ENCODE measurements at regions not wholly inside any gene's neighbourhood (a gene's known extent, or its start where the extent isn't known, plus 50 kb on each side); places are given as distances from the start of the nearest gene placed in this dataset.

DNA sequence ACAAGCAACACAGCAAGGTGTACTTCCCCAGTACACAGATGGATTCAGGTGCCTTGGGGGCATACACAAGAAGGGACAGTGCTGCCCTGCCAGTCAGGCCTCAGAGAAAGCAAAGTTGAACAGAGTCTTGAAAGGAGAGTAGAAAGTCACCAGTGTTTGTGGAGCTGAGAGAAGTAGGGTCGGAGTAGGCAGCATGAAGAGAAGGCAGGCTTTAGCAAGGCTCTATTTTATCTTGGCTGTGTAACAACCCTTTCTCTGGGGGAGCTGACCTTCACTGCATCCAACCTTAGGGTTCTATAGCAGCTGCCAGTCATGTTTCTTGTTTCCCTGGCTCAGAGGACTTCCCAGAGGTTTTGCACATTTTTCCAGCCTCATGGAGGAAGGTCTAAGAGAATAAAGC, 77.4 kb upstream of the BLID start:
- DNase-seq = no peak

- no peak for DNase-seq
These were observed 76.7 kb upstream of the BLID start for GRCh38 chr11:122192634-122193255.

- no peak for DNase-seq
These were observed 74.8 kb upstream of the BLID start for GRCh38 chr11:122190768-122191167.

DNA sequence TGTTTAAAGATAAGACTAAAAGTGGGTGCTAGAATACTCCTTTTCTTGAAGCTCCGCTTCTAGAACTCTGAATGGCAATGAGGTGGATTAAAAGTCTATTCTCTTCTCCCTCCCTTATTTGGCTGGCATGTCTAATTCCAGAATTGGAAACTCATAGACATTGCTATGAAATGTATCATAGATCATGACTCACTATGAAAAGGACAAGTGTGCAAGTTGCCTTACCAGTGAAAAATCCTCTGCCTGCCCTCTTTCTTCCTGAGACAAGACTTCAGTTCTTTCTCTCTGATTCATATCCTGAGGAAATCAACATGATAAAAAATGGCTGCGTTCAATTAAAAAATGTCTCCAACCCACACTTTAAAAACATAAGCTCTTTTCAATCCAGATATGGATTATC, 73.2 kb upstream of the BLID start:
- DNase-seq = no peak

DNA sequence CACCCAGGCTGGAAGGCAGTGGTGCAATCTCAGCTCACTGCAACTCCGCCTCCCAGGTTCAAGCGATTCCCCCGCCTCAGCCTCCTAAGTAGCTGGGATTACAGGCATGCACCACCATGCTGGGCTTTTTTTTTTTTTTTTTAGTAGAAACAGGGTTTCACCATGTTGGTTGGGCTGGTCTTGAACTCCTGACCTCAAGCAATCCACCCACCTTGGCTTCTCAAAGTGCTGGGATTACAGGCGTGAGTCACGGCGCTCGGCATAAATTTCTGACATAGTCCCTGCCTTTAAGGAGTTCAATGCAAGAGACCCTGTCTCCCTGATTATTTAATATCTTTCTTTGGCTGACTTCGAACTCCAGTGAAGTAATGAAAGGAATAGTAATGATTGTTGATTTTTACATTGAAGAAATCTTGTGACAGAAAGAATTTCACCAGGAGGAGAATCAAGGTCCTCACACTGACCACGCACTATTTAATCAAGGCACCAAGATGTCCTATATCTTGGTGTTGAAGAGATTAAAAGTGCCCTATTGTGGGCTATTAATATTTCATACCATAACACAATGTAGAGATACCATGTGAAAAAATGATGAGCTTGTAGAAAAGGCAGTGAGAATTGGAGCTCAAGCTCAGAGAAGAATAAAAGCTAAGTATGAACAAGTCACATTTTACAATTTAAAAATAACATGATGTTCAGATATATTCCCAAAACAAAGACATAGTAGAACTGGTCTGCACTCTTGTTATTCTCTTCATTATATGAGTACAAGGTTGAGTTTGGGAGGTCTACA, 71.6 kb upstream of the BLID start:
- no peak for DNase-seq

- no peak for DNase-seq
These were observed 70.5 kb upstream of the BLID start for GRCh38 chr11:122186439-122187080.

DNA sequence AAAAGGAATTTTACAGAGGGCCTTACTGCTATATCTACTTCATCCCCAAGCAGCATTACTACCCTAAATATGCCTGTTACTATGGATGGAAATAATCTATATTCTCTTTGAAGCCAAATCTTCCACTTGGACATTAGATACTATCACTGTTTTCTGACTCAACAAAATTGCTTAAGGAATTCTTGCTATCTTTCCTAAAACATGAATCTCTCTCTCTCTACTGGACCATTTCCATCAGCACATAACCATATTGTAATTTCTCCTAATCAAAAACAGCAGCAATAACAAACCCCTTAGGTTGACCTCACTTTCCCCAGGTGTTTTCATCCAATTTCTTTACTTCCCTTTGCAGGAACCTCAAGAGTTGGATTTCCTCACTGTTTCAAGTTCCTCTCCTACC, 67.9 kb upstream of the BLID start:
- DNase-seq = no peak

GRCh38 chr11:122181893-122182292, 65.9 kb upstream of the BLID start:
- no peak for DNase-seq

GRCh38 chr11:122181372-122181771, 65.4 kb upstream of the BLID start:
- no peak for DNase-seq

GRCh38 chr11:122179961-122180834, 64.2 kb upstream of the BLID start:
- no peak for DNase-seq

DNA sequence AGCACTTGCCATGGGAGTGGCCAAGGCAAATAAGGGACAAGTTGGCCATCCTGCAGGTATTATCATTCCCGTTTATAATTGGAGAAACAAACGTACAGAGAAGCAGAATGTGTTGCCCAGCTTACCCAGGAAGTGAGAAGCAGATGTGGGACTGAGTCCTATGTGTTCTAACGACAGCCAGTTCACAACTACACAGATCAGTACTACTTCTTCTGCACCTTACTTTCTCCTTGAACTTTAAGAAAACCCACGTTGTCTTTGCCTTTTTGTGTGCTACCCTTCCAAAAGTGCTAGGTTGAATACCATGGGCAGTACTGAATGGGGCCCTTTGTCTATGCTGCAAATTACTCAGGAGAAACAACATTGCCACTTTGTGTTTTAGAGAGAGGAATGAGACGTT, 62.8 kb upstream of the BLID start:
- DNase-seq = no peak

- no peak for DNase-seq
These were observed 61.2 kb upstream of the BLID start for GRCh38 chr11:122177238-122177637.

DNA sequence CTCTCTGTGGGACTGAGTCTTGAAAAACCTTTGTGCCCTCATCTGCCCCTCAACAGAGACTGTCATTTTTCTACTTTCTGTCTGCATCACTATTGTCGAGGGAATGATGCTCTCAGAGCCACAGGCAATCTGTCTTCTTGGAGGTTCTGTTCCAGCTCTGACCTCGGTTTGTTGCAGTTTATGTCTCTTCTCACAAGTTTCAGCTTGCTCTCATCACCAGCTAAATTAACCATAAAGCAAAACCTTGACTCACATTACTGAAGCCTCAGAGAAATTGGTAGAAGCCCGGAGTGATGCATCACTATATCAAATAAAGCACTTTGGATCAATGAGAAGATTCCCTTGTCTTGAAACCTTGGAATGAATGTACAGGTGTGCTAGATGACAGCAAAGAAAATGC, 60.6 kb upstream of the BLID start:
- no peak for DNase-seq

DNA sequence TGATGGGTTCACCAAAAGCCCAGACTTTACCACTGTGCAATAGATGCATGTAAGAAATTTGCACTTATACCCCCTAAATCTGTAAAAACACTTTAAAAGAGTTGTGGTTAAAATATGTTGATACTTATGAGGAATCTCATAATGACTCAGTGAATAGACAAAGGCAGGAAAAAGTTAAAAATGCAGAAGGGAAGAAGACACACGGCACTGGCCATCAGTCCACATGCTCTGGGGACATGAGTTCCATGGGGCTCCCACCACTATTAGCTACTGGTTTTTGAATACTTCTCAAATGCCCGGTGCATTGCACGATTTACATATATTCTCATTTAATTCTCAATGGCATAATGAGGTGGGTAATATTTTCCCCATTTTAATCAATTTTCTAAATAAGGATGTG, 59.3 kb upstream of the BLID start:
- DNase-seq = no peak

DNA sequence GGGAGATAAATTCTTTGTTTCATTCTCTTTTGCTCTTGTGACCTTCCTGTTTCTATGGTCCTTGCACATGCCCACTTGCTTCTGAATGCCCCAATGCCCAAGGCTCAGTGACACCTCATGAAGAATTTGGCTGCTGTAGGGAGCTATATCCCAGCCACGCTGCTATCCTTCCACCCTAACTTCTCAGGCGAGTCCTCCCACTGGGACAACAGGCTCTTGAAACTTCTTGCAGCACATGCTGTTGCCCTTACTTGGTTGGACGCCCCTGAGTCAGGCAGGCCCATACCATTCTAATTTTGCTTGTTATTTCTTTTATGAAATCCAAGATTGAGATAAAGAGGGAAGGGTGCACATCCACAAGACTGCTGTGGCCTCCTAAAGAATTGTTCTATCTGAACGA, 57.6 kb upstream of the BLID start:
- no peak for DNase-seq

DNA sequence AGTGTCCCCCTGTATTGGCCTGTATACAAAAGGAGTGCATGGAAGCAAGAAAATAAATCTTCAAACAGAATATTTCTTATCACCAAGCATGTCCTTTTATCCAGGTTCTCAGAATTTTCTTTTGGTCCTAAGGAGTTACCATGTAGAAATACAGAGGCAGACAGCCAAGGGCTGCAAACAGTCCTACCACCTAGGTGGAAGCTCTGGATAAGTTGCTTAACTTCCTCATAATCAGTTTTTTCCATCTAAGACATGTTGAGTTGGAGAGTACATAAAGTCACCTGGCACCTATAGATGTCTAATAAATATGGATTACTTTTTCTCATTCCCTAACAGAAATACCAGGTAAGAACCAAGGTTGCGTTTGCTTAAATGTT, 57.0 kb upstream of the BLID start:
- DNase-seq = no peak

DNA sequence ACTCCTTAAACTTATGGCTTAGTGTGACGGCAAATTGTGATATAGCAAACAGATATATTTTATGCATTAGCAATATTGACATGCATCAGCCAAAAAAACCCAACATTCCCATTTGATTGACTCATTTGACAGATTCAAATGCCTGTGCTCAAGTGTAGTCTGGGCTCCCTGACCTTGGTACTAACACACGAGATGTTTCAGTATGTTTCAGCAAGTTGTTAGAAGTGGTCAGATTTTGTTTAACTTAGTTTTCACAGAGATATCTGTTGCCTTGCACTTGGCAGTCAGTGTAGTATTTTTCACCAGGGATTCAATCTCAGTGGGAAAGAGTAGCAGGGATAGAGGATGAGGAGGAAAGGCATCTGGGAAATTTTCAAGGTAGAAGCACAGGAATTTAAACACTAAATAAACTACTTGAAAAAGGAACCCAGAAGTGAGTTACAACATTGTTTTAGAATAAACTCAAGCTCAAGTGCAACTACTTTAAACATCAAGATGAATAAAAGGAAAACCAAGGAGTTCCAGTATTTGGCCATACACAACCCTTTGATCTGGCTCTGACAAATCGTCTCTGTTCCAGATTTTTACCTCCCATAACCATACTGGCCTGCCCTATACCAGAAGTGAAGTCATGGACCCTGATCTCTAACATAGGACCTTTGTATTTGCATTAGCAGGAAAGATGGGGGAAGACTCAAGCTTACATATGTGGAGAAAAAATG, 56.5 kb upstream of the BLID start:
- DNase-seq = no peak

DNA sequence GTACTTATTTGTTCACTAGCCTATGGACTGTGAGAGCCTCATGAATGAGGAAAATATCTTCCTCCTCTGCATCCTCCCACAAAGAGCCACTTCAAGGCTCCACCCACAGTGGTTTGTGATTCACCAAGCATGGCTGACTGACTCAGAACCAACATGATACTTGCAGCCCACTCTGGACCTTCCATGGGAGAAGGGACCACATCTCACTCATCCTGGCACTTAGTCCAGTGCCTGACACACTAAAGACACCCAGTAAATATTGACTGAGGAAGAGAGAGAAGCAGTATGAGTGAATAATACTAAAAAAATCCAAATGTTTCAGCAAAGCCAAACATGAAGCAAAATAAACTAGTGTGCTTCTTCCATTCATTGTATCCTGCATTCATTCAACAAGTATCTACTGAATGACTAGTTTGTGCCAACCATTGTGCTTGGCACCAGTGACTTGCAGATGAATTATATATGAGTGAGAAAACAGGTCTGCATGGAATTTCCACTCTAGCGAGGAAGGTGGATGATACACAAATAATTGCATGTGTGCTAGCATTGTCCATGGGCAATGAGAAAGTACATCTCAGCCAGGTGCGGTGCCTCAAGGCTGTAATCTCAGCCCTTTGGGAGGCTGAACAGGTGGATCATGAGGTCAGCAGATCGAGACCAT, 54.9 kb upstream of the BLID start:
- no peak for DNase-seq

DNA sequence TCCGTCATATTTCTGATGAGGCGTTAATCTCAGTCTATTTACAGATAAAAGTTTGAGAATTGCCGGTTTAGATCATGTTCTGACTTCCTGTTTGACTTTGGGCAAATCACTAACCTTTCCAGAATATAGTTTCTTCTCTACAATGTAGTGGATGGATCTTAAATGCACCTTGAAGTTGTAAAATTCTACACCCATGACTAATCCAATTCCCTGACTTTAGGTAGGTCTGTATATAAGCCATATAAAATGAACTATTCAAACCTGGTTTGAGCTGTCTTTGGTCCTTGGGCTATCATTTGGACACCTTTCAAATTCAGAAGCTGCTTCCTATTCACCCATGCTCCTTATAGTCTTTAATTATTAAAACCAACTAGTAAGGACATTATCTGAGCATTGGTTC, 52.2 kb upstream of the BLID start:
- no peak for DNase-seq

- no peak for DNase-seq
These were observed 51.1 kb upstream of the BLID start for GRCh38 chr11:122167100-122167499.

GRCh38 chr11:122165607-122166371, 49.8 kb upstream of the BLID start:
- DNase-seq = no peak
